Amniotic stem cell (primary cell): ENCODE measurements at regions not wholly inside any gene's neighbourhood (a gene's known extent, or its start where the extent isn't known, plus 50 kb on each side); places are given as distances from the start of the nearest gene placed in this dataset.
"Not testable (repeated sequence)": the region's sequence is repeated elsewhere in the genome, so short reads cannot be mapped to it uniquely, and the experiment has no call there.

ENCODE experiments used
- DNase-seq: peaks from one replicate; lab custom pipeline; 2025; lab: John Stamatoyannopoulos, UW

GRCh38 chr15:77944002-77944867 lies 133.3 kb downstream of the TBC1D2B start:
- peak; percentile 67 for DNase-seq

- no peak for DNase-seq
These were observed 134.8 kb downstream of the TBC1D2B start for GRCh38 chr15:77942611-77943211.

GRCh38 chr15:77941090-77941827 lies 136.3 kb downstream of the TBC1D2B start:
- DNase-seq: not testable (repeated sequence)

GRCh38 chr15:77940381-77940947 lies 137.0 kb downstream of the TBC1D2B start:
- DNase-seq: no peak

- no peak for DNase-seq
These were observed 137.7 kb downstream of the TBC1D2B start for GRCh38 chr15:77939851-77940250.

- DNase-seq: not testable (repeated sequence)
These were observed 138.5 kb downstream of the TBC1D2B start for GRCh38 chr15:77939026-77939425.

- not testable (repeated sequence) for DNase-seq
These were observed 139.0 kb downstream of the TBC1D2B start for GRCh38 chr15:77938546-77938945.

- DNase-seq: not testable (repeated sequence)
These were observed 140.9 kb downstream of the TBC1D2B start for GRCh38 chr15:77936567-77936966.

- DNase-seq: not testable (repeated sequence)
These were observed 143.0 kb downstream of the TBC1D2B start for GRCh38 chr15:77934516-77934915.

- not testable (repeated sequence) for DNase-seq
These were observed 146.6 kb downstream of the TBC1D2B start for GRCh38 chr15:77930907-77931306.

GRCh38 chr15:77930490-77930889 lies 147.0 kb downstream of the TBC1D2B start:
- DNase-seq: not testable (repeated sequence)

- DNase-seq: not testable (repeated sequence)
These were observed 150.7 kb downstream of the TBC1D2B start for GRCh38 chr15:77926789-77927188.

GRCh38 chr15:77926296-77926695 lies 151.2 kb downstream of the TBC1D2B start:
- not testable (repeated sequence) for DNase-seq

GRCh38 chr15:77925101-77925500 lies 152.4 kb downstream of the TBC1D2B start:
- DNase-seq: not testable (repeated sequence)

GRCh38 chr15:77921664-77922063 lies 155.8 kb downstream of the TBC1D2B start:
- DNase-seq: no peak

GRCh38 chr15:77916966-77917635 lies 160.4 kb downstream of the TBC1D2B start:
- not testable (repeated sequence) for DNase-seq

GRCh38 chr15:77915961-77916330 lies 161.6 kb downstream of the TBC1D2B start:
- DNase-seq: not testable (repeated sequence)

- no peak for DNase-seq
These were observed 162.1 kb downstream of the TBC1D2B start for GRCh38 chr15:77915261-77915960.

- DNase-seq: not testable (repeated sequence)
These were observed 163.0 kb downstream of the TBC1D2B start for GRCh38 chr15:77914531-77914930.

GRCh38 chr15:77910030-77910911 lies 167.2 kb downstream of the TBC1D2B start:
- DNase-seq: peak; percentile 16
